T-cell (primary cell): ENCODE measurements at regions not wholly inside any gene's neighbourhood (a gene's known extent, or its start where the extent isn't known, plus 50 kb on each side); places are given as distances from the start of the nearest gene placed in this dataset.

Source experiments
- ATAC-seq, 4 experiments: fragments of 200-7000 bp in 3 of 4; fragments of 150-1000 bp in 1 of 4; cut with Tn5 transposase; replicated peaks in 1 of 4; 1 replicate in 3 of 4; 2 replicates in 1 of 4; pipeline ENCODE4 v1.10.0; 2021; ENCODE audit warnings: moderate library complexity in 3 of 4, mild to moderate bottlenecking in 2 of 4, moderate number of reproducible peaks in 1 of 4
- CTCF ChIA-PET, 2 donors: fragments of 300-600 bp; sonication (Branson Sonifier 250); formaldehyde crosslinking; loops; one replicate each; lab custom pipeline; 2022; ENCODE audit warnings: antibody characterized with exemption in 2 of 2; lab: Charles Lee
- POLR2A ChIA-PET, 2 donors: fragments of 300-600 bp; sonication (Branson Sonifier 250); formaldehyde crosslinking; loops; one replicate each; lab custom pipeline; 2022; ENCODE audit warnings: antibody characterized with exemption in 2 of 2; lab: Charles Lee
- DNase-seq, 35 experiments: peaks; one replicate each; pipeline versions ENCODE4 v3.0.0 to v3.0.0-alpha.2; 2013 to 2023
- H3K27ac ChIP-seq: one replicate; pipeline ENCODE4 v1.5.1; 2013; ENCODE audit warnings: low read length
- H3K27me3 ChIP-seq, 2 experiments: replicated peaks in 1 of 2; 1 replicate in 1 of 2; 2 replicates in 1 of 2; pipeline versions ENCODE4 v1.6.1 to v1.7.0; 2013; ENCODE audit warnings: low read length in 1 of 2, mixed read lengths in 1 of 2; ENCODE audit not compliant: control insufficient read depth in 2 of 2, insufficient read depth in 2 of 2; ENCODE audit errors: extremely low read depth in 1 of 2
- H3K36me3 ChIP-seq, 2 donors: 1 replicate in 1 of 2; 2 replicates in 1 of 2; pipeline versions ENCODE4 v1.6.1 to v1.7.0; 2013; ENCODE audit warnings: low read length in 1 of 2; ENCODE audit not compliant: control insufficient read depth in 2 of 2, insufficient read depth in 1 of 2; ENCODE audit errors: extremely low read depth in 1 of 2
- H3K4me1 ChIP-seq, 2 experiments: 1 replicate in 1 of 2; 2 replicates in 1 of 2; pipeline versions ENCODE4 v1.6.1 to v1.7.0; 2013; ENCODE audit warnings: low read length in 2 of 2, mixed read lengths in 1 of 2; ENCODE audit not compliant: insufficient read depth in 2 of 2, control insufficient read depth in 1 of 2; ENCODE audit errors: extremely low read depth in 1 of 2
- H3K4me3 ChIP-seq, 2 donors: 1 replicate in 1 of 2; 2 replicates in 1 of 2; pipeline versions ENCODE4 v1.5.1 to v1.7.0; 2013; ENCODE audit warnings: mild to moderate bottlenecking in 2 of 2, low read length in 1 of 2, moderate library complexity in 1 of 2; ENCODE audit not compliant: control insufficient read depth in 1 of 2; ENCODE audit errors: extremely low read depth in 1 of 2
- H3K9me3 ChIP-seq: 2 replicates; pipeline ENCODE4 v1.7.0; 2013
- H3K27ac Mint-ChIP-seq, 2 donors: one replicate each; pipeline ENCODE4 v1.8.0; 2020 to 2021; ENCODE audit warnings: mild to moderate bottlenecking in 2 of 2, mixed read lengths in 2 of 2
- H3K27me3 Mint-ChIP-seq, 2 donors: one replicate each; pipeline ENCODE4 v1.8.0; 2021 to 2022; ENCODE audit warnings: mixed read lengths in 2 of 2
- H3K36me3 Mint-ChIP-seq: one replicate; pipeline ENCODE4 v1.8.0; 2021; ENCODE audit warnings: mixed read lengths
- H3K4me1 Mint-ChIP-seq, 3 donors: one replicate each; pipeline ENCODE4 v1.8.0; 2020 to 2022; ENCODE audit warnings: mixed read lengths in 3 of 3, mild to moderate bottlenecking in 1 of 3
- H3K4me3 Mint-ChIP-seq, 3 donors: one replicate each; pipeline ENCODE4 v1.8.0; 2020 to 2022; ENCODE audit warnings: mild to moderate bottlenecking in 3 of 3, mixed read lengths in 3 of 3, moderate library complexity in 3 of 3
- H3K9me3 Mint-ChIP-seq, 3 donors: one replicate each; pipeline ENCODE4 v1.8.0; 2020 to 2022; ENCODE audit warnings: mixed read lengths in 3 of 3
- WGBS: methylation state at CpG from one replicate; pipeline ENCODE4 v1.1.5; 2013; ENCODE audit warnings: missing lambda C conversion rate; ENCODE audit not compliant: insufficient coverage; 5-methylcytosine and 5-hydroxymethylcytosine counted together

GRCh38 chr9:82670726-82671125 lies 392.2 kb downstream of the RASEF start:
- H3K27me3 ChIP-seq, result no peaks in the 10 kb centered on the region
- WGBS, result no CpG with 5 or more reads among the region's 1 CpG
- CTCF ChIA-PET, result no interaction called here
- no peaks in the 10 kb centered on the region for H3K4me1 Mint-ChIP-seq
- no peak for DNase-seq
- no peaks in the 10 kb centered on the region for H3K4me1 ChIP-seq
- H3K9me3 ChIP-seq, result no peaks in the 10 kb centered on the region
- no peak overlapping the region for H3K27ac Mint-ChIP-seq
- H3K27me3 Mint-ChIP-seq, result no peaks in the 10 kb centered on the region
- POLR2A ChIA-PET, result no interaction called here
- H3K36me3 Mint-ChIP-seq, result no peaks in the 10 kb centered on the region
- no peak overlapping the region for H3K27ac ChIP-seq
- no peak overlapping the region for H3K4me3 Mint-ChIP-seq
- no peak overlapping the region for H3K4me3 ChIP-seq
- H3K36me3 ChIP-seq, result no peaks in the 10 kb centered on the region
- H3K9me3 Mint-ChIP-seq, result peaks cover 3 to 10% (median 5%) of the 10 kb centered on the region in 3 donors
- no peak for ATAC-seq

DNA sequence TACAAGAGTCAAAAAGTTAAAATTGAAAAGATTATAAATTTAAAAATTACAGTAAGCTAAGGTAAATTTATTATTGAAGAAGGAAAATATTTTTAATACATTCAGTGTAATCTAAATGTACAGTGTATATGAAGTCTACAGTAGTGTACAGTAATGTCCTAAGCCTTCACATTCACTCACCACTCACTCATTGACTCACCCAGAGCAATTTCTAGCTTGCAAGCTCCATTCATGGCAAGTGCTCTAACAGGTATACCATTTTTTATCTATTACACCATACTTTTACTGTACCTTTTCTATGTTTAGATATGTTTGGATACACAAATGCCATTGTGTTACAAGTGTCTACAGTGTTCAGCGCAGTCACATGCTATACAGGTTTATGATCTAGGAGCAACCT lies 389.7 kb downstream of the RASEF start:
- ATAC-seq, result no peak
- Mint-ChIP-seq H3K4me3 (no peak overlapping the region), H3K9me3 (peaks cover 3 to 10% (median 5%) of the 10 kb centered on the region in 3 donors), H3K4me1 (no peaks in the 10 kb centered on the region), H3K27ac (no peak overlapping the region), H3K36me3 (no peaks in the 10 kb centered on the region), H3K27me3 (no peaks in the 10 kb centered on the region)
- Histone ChIP-seq H3K4me3 (no peak overlapping the region), H3K27me3 (no peaks in the 10 kb centered on the region), H3K4me1 (no peaks in the 10 kb centered on the region), H3K9me3 (no peaks in the 10 kb centered on the region), H3K36me3 (no peaks in the 10 kb centered on the region), H3K27ac (no peak overlapping the region)
- ChIA-PET POLR2A (no interaction called here), CTCF (no interaction called here)
- DNase-seq, result no peak
- no CpG with 5 or more reads among the region's 1 CpG for WGBS

- CTCF ChIA-PET, result no interaction called here
Observed at GRCh38 chr9:82673919-82674318, 389.0 kb downstream of the RASEF start.

DNA sequence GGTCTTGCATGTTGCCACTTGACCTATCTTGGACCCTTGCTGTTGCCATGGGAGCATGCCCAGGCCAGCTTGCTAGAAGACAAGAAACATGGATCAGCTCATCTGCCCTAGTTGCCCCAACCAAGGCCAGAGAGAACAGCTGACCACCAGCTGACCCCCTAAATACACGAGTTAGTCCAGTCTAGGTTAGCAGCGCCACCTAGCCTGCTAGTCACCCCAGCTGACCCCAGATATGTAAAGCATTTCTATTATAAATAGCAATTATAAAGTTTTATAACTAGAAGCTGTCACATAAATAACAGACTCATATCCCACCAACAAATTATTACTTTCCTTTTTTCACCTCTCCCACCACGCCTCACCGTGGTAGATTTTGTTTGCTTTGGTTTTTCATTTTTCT lies 387.8 kb downstream of the RASEF start:
- CTCF ChIA-PET, result no interaction called here
- Mint-ChIP-seq H3K27ac (no peak overlapping the region), H3K36me3 (no peaks in the 10 kb centered on the region), H3K27me3 (no peaks in the 10 kb centered on the region), H3K4me1 (no peaks in the 10 kb centered on the region), H3K9me3 (peaks cover 3 to 8% (median 3%) of the 10 kb centered on the region in 3 donors), H3K4me3 (no peak overlapping the region)
- H3K4me3 ChIP-seq, result no peak overlapping the region
- H3K27me3 ChIP-seq, result no peaks in the 10 kb centered on the region
- H3K27ac ChIP-seq, result no peak overlapping the region
- no CpG with 5 or more reads among the region's 4 CpGs for WGBS
- no peaks in the 10 kb centered on the region for H3K9me3 ChIP-seq
- POLR2A ChIA-PET, result no interaction called here
- DNase-seq, result no peak
- ATAC-seq, result no peak
- H3K4me1 ChIP-seq, result no peaks in the 10 kb centered on the region
- no peaks in the 10 kb centered on the region for H3K36me3 ChIP-seq

More at GRCh38 chr9:82673919-82674318, 389.0 kb downstream of the RASEF start:
- Mint-ChIP-seq H3K27ac (no peak overlapping the region), H3K4me1 (no peaks in the 10 kb centered on the region), H3K4me3 (no peak overlapping the region), H3K36me3 (no peaks in the 10 kb centered on the region), H3K27me3 (no peaks in the 10 kb centered on the region), H3K9me3 (peaks cover 3 to 10% (median 5%) of the 10 kb centered on the region in 3 donors)
- no CpG with 5 or more reads among the region's 3 CpGs for WGBS
- Histone ChIP-seq H3K27me3 (no peaks in the 10 kb centered on the region), H3K36me3 (no peaks in the 10 kb centered on the region), H3K4me3 (no peak overlapping the region), H3K9me3 (no peaks in the 10 kb centered on the region), H3K4me1 (no peaks in the 10 kb centered on the region), H3K27ac (no peak overlapping the region)
- no peak for DNase-seq
- ATAC-seq, result no peak
- POLR2A ChIA-PET, result no interaction called here

DNA sequence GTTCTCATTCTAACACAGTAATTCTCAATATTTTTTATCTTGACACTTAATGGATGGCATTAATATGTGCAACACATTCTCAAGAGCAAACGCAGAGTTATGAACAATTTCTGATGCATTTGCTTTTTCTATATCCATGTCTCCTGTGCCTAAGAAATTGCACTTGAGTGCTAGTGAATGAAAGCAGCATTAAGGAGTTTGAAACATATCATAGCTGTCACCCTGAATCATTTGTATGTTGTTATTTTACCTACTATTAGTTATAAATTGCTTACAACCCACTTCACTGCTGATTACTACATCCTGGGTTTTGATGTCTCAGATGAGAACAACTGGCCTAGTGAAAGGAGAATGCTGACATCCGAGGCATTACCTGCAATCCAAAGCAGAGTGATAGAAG lies 387.3 kb downstream of the RASEF start:
- no peak overlapping the region for H3K4me3 ChIP-seq
- Mint-ChIP-seq H3K27me3 (no peaks in the 10 kb centered on the region), H3K4me1 (no peaks in the 10 kb centered on the region), H3K9me3 (peaks cover 0 to 5% (median 3%) of the 10 kb centered on the region in 3 donors), H3K27ac (no peak overlapping the region), H3K36me3 (no peaks in the 10 kb centered on the region), H3K4me3 (no peak overlapping the region)
- no CpG with 5 or more reads among the region's 2 CpGs for WGBS
- ChIA-PET POLR2A (no interaction called here), CTCF (no interaction called here)
- H3K27me3 ChIP-seq, result no peaks in the 10 kb centered on the region
- H3K4me1 ChIP-seq, result no peaks in the 10 kb centered on the region
- H3K27ac ChIP-seq, result no peak overlapping the region
- no peak for DNase-seq
- ATAC-seq, result no peak
- no peaks in the 10 kb centered on the region for H3K9me3 ChIP-seq
- H3K36me3 ChIP-seq, result no peaks in the 10 kb centered on the region

- WGBS, result no CpG with 5 or more reads among the region's 1 CpG
- Histone ChIP-seq H3K36me3 (no peaks in the 10 kb centered on the region), H3K27me3 (no peaks in the 10 kb centered on the region), H3K9me3 (no peaks in the 10 kb centered on the region), H3K27ac (no peak overlapping the region), H3K4me3 (no peak overlapping the region), H3K4me1 (no peaks in the 10 kb centered on the region)
- no peak overlapping the region for H3K27ac Mint-ChIP-seq
- H3K27me3 Mint-ChIP-seq, result no peaks in the 10 kb centered on the region
- no peak for ATAC-seq
- DNase-seq, result no peak
- peaks cover 0 to 2% (median 0%) of the 10 kb centered on the region in 3 donors for H3K9me3 Mint-ChIP-seq
- no peak overlapping the region for H3K4me3 Mint-ChIP-seq
- H3K36me3 Mint-ChIP-seq, result no peaks in the 10 kb centered on the region
- ChIA-PET POLR2A (no interaction called here), CTCF (no interaction called here)
- no peaks in the 10 kb centered on the region for H3K4me1 Mint-ChIP-seq
Observed at GRCh38 chr9:82677086-82677485, 385.9 kb downstream of the RASEF start.

GRCh38 chr9:82679472-82679871 lies 383.5 kb downstream of the RASEF start:
- ATAC-seq (no peak), DNase-seq (no peak)
- Histone ChIP-seq H3K27ac (no peak overlapping the region), H3K4me1 (no peaks in the 10 kb centered on the region), H3K9me3 (no peaks in the 10 kb centered on the region), H3K36me3 (no peaks in the 10 kb centered on the region), H3K27me3 (no peaks in the 10 kb centered on the region), H3K4me3 (no peak overlapping the region)
- Mint-ChIP-seq H3K36me3 (no peaks in the 10 kb centered on the region), H3K4me1 (no peaks in the 10 kb centered on the region), H3K4me3 (no peak overlapping the region), H3K9me3 (peaks cover 0 to 11% (median 0%) of the 10 kb centered on the region in 3 donors), H3K27ac (no peak overlapping the region), H3K27me3 (no peaks in the 10 kb centered on the region)
- ChIA-PET POLR2A (no interaction called here), CTCF (no interaction called here)
- WGBS, result 100% methylated on average over 1 of the region's 2 CpGs
